ENCODE measurements at regions not wholly inside any gene's neighbourhood (a gene's known extent, or its start where the extent isn't known, plus 50 kb on each side); places are given as distances from the start of the nearest gene placed in this dataset.

DNA sequence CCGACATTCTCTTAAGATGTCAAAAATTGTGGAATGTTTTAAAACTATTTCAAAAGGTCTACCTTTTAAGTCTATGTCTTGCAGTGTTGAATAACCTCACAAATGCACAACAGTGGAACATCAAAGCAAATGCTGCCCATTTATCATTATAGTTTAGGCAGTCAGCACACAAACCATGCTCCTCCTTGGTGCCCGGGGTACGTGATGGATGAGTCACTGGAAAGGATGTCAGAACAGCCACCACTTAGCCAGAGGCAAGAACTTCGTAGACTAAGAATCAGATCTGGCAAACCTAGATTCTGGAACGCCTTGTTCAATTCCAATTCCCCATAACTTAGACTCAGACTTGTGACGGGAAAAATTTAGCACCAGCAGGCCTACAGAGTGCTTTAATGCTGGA, 343.6 kb downstream of the FGF9 start:
- DNase-seq = no peak

DNA sequence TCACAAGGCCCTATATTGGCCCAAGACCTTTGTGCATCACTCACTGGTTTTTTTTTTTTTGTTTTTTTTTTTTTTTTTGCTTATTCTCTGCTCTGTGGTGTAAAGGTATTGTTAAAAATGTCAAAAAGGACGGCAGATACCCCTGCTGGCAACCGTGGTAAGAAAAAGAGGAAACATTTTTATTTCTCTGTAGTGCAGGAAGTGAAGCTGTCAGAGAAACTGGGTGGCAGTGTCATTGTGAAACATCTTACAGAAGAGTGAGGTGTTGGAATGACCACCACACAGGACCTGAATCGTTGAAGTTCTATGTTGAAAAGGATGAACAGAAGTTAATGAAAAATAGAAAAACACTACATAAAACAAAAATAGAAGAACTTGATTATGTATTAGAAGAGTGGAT, 346.4 kb downstream of the FGF9 start:
- DNase-seq = no peak

DNA sequence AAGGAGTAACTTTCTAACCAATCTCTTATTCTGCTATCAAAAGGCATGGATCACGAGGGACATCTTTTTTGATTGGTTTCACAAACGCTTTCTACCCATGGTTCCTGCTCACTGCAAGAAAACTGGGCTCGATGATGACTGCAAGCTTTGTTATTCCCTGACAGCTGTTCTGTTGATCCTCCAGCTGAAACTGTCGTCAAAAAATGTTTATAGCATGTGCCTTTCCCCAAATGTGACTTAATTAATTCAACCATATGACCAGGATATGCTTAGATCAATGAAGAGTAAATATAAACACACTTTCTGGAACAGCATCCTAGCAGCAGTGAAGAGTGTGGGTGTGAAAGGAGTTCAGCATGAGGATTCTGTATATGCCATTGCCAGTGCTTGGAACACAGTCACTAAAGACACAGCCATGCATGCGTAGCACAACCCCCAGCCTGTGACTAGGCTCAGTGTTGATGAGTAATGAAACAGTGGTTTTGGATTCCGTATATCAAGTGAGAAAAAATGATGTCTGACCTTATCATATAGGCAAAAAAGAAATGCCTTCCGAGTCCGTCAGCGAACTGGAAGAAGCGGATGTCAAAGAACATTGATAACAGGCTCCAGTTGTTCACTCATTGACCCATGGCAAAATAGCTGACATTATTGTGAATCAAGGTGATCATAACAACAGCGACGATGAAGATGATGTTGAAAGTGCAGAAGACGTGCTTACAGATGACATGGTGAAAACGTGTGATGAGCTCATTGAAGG, 347.4 kb downstream of the FGF9 start:
- DNase-seq = no peak

DNA sequence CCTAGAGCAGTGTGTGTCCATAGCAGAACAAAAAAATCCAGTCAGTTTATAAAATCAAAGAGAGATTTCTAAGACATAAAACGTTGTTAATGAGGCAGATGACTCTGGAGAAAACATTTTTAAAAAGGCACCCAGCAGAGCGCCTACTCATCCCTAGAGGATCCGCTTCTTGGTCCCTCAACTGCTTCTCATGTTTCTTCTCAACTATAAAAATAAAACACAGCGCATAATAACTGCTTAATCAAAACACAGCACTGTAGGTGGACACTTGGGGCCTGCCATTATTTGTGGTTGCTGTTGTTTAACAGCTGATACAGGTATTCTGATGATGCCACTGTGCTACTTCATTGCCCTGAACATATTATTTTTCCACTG, 347.9 kb downstream of the FGF9 start:
- DNase-seq = no peak

DNA sequence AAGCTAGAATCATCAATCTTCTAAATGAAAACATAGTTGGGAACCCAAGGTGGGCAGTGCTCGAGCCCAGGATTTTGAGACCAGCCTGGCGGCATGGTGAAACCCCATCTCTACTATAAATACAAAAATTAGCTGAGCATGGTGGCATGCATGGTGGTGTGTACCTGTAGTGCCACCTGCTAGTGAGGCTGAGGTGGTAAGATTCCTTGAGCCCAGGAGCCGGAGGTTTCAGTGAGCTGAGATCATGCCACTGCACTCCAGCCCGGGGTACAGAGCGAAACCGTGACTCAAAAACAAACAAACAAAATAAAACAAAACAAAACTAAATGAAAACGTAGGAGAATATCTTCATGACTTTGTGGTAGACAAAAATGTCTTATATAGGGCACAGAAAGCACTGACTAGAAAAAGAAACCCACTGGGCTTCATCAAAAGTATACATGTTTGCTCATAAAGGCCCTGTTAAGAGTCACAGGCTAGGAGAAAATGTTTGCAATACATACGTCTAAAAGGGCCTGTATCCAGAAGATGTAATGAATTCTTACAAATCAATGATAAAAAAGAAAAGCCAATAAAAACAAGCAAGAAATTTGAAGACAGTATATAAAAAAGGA, 353.6 kb downstream of the FGF9 start:
- no peak for DNase-seq

DNA sequence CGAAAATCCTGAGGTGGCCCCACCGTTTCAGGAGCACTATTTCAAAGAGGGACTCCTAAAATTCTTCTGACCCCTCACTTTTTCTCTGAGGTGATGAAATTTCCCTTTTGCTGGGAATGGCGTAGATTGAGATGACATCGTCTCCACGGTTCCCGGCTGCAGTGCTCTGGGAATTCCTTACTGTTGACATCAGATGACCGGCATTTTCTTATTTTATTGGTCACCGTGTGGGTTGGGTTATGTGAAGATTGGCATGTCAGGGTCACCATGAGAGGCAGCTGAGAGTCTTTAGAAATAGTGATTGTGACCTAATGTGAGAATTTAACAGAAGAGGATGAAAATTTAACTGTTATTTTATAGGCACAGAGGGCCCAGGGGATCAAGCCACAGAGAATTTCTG, 356.7 kb downstream of the FGF9 start:
- no peak for DNase-seq

DNA sequence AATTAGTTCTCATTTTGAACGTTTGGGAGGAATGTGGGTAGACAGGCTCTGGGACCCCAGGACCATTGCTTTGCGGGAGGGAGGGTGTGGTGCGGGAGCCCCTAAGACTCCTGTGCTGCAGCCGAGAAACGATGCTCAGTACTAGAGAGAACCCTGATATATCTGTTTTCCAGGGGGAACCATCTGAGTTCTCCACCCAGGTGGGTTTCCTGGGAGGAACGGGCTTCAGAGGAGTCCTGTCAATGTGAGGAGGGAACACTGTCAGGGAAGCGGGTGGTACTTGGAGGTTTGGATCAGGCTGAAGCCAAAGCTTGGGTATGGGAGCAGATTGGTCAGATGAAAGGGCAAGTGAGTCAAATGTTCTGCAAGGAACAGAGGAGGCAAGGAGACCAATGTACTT, 358.0 kb downstream of the FGF9 start:
- DNase-seq = no peak

DNA sequence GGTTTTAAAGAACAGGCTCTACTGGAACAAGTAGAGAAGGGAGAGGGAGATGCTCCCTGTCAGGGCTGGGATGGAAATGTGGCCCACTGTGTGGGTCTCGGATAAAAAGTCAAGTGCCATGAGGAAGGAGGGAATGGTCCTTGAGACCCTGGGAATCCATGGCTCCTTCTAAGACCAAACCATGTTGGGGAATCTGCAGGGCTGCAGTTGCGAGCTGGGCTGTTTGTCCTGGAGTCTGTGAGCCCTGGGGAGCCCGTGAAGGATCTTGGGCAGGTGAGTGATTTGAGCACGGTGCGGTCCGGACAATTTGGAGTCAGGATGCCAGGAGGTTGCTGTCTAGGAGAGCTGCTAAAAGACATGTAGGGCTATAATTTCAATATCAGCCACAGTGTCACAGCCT, 359.4 kb downstream of the FGF9 start:
- no peak for DNase-seq

DNA sequence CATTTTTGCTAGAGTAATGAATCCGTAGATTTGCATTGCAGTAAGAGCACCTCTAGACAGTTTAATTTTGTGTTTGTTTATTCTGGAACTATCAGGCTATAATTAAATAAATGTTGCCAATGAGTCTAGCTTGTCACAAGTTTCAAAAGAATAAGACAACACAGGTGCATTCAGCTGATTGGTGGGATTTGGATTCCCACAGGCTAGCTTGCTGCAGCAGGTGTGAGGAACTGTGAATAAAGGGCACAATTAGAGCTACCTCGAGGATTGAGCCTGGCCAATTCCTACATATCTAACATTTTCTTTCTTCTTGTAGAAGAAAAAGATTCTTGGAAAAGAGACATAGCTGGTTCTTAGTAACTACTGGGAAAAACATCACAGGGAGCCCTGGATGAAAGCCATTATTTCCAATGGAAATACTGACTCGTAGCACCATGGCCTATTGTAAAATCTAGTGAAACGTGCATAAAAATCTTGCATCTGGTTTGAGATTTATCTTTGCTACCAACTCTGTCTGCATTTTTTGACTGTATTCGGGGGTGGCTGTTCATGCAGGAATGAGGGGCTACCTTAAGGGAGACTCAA, 360.9 kb downstream of the FGF9 start:
- no peak for DNase-seq

DNA sequence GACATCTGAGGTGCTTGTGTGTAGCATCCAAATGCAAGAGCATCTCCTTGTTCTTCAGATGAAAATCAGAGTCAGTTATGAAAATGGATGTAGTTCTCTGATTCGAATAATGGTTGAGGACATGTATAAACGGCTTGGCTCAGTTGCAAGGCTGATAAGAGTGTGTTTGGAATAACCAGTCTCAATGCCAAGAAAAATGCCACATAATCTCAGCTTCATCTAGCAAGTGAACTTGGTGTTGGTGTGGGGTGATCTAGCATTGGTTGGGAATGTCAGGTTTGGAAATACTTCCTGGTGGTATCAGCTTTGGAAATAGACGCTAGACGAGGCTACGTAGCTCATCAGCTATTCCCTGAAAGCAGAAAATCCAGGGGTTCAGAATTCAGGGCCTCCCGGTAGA, 362.0 kb downstream of the FGF9 start:
- no peak for DNase-seq

DNA sequence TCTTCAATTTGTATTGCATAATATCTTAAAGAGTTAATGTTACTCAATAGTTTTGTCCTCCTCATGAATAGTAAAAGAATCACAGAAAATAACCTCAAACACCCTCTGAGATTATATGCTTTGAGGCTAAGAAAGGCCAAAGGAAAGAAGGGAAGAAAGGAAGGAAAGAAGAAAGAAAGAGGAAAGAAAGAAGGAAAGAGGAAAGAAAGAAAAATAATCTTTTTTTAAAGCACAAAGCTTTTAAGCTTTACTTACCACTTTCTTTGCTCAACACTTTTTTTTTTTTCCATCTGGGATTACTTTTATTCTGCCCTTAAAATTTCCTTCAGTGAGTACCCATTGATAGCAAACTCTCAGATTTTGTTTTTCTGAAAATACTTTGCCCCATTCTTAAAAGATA, 369.1 kb downstream of the FGF9 start:
- DNase-seq = no peak

DNA sequence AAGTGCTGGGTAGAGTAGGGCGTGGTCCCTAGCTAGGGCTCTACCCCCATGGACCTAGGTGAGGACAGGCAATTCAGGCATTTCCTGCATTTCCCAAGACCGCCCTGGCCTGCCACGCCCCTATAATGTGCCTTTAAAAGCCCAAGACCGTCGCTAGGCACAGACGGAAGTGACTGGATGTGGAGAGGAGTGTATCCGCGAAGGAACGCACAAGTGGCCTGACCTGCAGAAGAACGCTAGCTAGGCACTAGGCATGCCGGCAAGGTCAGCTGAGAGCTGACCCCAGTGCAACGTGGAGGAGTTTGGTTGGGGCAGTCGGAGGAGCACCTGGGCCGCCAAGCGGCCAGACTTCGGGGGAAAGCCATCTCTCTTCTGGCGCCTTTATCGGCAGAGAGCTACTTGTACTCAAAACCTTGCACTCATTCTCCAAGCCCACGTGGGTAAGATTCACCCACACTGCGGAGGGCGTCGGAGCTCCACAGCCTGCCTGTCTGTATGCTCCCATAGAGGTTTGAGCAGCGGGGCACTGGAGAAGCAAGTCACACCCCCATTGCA, 370.0 kb downstream of the FGF9 start:
- DNase-seq = no peak

DNA sequence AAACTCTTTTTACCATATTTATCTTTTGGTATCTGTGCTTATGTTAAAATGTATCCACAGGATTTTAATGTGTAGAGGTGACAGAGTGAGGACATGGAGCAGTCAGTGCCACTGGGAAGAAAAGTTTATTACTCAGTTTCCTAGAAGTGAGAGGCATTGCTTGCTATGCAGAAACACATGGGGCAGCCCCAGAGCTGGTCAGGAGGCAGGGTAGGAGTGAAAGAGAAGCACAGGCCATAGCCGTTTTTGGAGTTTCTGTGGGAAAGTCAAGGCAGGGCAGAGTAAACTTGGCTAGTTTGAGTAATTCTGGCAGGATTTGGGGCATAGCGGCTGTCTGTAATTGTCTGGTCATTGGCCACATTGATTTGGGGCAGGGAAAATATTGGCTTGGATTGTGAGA, 370.9 kb downstream of the FGF9 start:
- no peak for DNase-seq

DNA sequence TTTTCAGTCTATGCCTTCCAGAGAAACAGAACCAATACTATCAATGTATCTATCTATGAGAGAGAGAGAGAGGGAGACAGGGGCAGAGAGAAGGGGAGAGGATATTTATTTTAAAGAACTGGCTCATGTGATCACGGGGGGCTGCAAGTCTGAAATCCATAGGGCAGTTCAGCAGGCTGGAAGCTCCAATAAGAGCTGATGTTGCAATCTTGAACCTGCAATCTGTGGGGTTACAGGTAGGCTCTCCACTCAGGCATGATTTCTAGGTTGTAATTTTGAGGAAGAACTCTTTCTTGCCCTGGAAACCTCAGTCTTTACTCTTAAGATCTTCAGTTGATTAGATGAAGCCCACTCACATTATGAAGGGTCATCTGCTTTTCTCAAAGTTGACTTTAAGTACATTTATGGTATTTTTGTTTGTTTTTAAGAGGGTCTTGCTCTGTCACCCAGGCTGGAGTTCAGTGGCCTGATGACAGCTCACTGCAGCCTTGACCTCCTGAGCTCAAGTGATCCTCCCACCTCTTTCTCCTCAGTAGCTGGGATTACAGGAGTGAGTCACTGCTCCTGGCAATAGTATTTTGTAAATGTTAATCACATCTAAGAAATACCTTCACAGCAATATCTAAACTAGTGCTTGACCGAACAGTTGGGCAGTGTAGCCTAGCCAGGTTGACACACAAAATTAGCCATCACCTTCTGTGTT, 376.4 kb downstream of the FGF9 start:
- no peak for DNase-seq

DNA sequence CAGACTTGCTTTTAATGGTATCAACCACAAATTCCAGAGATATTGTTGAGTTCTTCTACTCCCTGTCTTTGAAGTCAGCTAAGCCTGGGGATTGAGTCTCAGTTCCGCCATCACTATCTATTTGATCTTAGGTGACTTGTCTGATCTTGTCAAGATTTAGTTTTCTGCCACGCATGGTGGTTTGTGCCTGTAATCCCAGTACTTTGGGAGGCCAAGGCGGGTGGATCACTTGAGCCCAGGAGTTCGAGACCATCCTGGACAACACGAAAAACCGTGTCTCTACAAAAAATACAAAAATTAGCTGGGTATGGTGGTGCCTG, 376.9 kb downstream of the FGF9 start:
- DNase-seq = no peak

DNA sequence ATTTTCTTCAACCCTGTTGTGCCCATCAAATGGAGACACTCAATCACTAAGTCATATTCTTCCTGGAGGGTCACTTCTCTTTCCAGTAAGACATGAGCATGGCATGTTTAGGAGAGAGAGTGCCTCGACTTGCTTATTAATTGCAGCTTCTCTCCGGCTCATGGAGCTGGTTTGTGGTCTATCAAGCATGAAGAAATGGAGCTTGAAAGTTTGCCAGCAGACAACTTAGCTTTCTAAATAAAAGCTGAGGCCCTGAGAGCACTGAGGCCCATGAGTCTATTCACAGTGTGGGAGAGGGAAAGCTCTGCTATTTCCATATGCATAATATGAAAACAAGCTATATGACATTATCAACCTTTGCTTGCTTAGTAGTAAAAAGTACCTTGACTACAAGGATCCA, 378.5 kb downstream of the FGF9 start:
- DNase-seq = no peak

DNA sequence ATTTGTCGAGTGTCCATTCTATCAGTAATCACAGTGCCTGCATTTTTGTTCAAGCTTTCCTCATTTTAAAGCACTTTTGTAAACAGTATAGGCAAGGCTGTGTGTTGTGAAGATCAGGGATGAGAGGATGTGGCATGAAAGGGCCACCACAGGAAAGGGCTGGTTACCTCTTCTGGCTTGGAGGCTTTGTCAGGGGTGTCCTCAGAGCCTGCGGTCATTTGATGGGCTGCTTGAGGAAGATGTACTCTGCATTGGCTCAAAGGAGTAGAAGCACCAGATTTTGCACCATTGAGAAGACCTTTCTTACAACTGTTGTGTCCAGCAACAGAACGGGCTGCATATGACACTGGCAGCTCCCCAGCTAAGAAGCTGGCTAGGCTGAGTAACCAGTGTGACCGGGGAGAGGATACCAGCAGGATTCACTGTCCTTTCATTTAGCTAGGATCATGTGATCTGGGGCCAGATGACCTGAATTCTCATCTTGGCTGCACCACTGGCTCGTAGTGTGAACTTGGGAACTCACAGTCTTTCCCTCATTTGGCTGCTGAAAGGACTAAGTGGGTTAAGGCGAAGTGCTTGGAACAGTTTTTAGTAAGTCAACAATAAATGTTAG, 380.2 kb downstream of the FGF9 start:
- DNase-seq = no peak

DNA sequence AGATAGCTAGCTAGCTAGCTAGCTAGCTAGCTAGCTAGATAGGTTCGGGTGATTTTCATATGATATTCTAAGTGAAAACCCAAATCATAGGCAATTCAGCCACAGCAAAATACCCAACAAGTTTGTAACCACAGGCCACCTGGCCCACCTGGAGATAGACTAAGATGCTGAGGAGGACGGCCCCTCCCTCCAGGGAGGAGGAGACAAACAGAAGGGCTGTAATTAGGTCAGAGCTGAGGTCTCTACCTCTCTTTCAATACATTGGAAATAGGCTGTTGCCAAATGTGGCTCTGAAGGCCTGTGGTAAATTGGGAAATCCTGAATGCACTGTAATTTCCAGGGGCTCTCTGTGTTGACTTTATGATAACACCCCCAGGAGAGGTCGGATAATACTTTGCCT, 382.2 kb downstream of the FGF9 start:
- no peak for DNase-seq

DNA sequence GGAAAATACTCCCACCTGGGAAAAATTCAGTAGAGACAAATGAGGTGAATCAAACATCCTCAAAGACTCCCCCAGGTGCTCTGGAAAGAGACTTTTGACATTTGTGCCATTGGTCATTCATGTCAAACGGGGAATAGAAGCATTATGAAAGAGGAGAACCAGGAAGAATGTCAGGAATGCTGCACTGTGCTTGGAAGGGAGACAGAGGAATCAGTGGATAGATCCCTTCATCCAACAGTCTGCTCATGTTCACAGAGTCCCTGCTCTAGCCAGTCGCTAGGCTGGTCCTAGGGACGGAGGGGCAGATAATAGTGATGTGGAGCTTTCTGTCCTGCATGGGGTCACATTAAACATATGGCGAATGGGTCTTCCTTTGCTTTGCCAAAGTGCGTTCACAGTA, 384.4 kb downstream of the FGF9 start:
- no peak for DNase-seq

DNA sequence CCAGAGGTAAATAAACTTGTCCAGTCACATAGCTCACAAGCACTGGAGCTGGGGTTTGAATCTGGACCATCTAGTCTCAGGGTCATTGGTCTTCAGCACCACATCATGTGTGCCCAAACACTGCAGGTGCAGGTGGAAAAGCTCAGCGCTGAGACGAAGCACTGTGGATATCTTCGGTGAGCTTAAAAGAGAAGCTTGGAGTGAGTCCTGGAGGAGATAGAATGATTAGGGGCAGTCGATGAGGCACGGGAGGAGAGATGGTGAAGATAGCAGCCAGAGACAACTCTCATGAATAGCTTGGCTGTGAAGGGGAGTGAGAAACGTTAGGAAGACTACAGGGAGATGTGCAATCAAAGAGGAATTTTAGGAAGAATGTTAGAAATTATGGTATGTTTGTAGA, 389.3 kb downstream of the FGF9 start:
- DNase-seq = no peak

DNA sequence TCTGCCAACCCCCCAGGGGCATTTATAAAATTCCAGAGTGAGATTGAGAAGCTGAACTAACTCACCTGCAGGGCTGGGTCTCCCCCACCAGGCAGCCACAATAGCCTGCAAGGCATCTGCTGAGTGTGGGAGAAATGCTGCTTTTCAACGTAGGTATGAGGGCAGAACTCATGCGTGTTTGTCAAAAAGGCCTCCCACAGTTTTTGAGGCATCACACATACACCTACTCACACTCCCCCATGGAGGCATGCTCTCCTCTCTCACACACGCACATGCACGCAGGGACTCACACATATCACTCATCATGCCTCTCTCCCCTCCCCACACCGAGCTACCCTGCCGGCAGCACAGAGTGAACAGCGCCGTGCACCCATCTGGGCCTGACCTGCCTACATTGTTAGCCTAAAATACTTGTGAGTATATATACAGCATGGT, 390.5 kb downstream of the FGF9 start:
- no peak for DNase-seq

DNA sequence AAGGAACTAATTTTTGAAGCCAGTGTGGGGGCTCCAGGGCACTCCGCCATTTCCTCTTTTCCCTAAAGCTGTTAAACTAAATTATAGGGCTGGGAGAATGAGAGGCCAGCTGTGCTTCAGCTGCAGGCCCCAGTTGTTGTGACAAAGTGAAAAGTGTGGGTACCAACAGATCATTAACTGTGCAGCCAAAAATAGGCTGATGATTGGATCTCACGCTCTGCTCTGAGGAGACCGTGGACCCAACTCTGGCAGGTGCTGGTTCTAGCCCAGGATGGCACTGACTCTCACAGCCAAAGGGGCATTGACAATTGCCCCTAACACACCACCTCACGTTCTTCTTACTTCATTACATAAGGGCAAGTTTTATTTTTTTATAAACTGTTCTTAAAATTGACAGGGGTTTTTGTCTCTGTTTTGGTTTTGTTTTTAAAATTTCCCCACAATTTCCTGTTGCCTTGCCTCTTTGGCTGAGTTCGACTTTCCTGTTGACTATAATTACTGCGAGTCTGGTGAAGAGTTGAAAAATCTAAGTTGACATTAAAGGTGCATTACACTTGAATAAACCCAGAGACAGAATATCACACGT, 391.0 kb downstream of the FGF9 start:
- DNase-seq = no peak
